GM12874 (cell line): ENCODE measurements at regions not wholly inside any gene's neighbourhood (a gene's known extent, or its start where the extent isn't known, plus 50 kb on each side); places are given as distances from the start of the nearest gene placed in this dataset.

Experiments used
- CTCF ChIP-seq: IDR thresholded peaks from 2 replicates; pipeline ENCODE4 v1.5.1; 2011; ENCODE audit warnings: low read depth, mild to moderate bottlenecking, control low read depth, low read length, moderate library complexity; ENCODE audit not compliant: insufficient read depth

- TF ChIP-seq CTCF = no peak
Measured at GRCh38 chr15:35931799-35932341, 385.9 kb upstream of the DPH6 start.

GRCh38 chr15:35932531-35932930 is 386.6 kb upstream of the DPH6 start:
- no peak for TF ChIP-seq CTCF

- no peak for TF ChIP-seq CTCF
Measured at GRCh38 chr15:35933531-35933930, 387.6 kb upstream of the DPH6 start.

GRCh38 chr15:35934383-35935049 is 388.6 kb upstream of the DPH6 start:
- no peak for TF ChIP-seq CTCF

GRCh38 chr15:35936284-35936683 is 390.3 kb upstream of the DPH6 start:
- no peak for TF ChIP-seq CTCF

- no peak for TF ChIP-seq CTCF
Measured at GRCh38 chr15:35937380-35937779, 391.4 kb upstream of the DPH6 start.

- no peak for TF ChIP-seq CTCF
Measured at GRCh38 chr15:35944945-35945585, 399.1 kb upstream of the DPH6 start.
